Thyroid gland (tissue), 4 donors: ENCODE measurements at regions not wholly inside any gene's neighbourhood (a gene's known extent, or its start where the extent isn't known, plus 50 kb on each side); places are given as distances from the start of the nearest gene placed in this dataset.

Source experiments
- POLR2A ChIP-seq, 2 donors: fragments of 450-650 bp; IDR thresholded peaks; one replicate each; pipeline ENCODE4 v1.6.1; 2017; ENCODE audit warnings: antibody characterized with exemption in 2 of 2, mild to moderate bottlenecking in 2 of 2, moderate library complexity in 1 of 2
- TF ChIP-seq, protein P1 (sequence below), 6 experiments: fragments of 200-600 bp in 3 of 6; fragments of 450-650 bp in 3 of 6; sonication (generic) in 3 of 6; IDR thresholded peaks; one replicate each; pipeline ENCODE4 v1.5.1; 2016 to 2019; ENCODE audit warnings: antibody characterized with exemption in 6 of 6, mild to moderate bottlenecking in 2 of 6, inconsistent platforms in 1 of 6, moderate library complexity in 1 of 6

DNA sequence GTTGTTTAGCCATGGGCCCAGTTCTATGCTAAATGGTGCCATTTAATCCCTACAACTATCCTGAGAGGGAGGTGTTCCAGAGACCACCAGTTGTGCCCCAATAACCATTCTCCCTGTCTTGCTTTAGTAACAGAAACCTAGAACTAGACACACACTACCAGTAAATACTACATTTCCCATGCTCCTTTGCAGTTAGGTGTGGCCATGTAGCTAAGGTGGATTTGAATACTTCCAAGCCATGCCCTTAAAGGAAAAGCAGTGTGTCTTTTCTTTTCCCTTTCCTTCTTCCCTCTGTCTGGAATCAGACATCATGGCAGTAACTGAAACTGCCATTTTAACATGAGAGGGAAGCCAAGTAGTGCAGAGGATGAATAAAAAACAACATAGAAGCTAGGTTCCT is 90.9 kb upstream of the TMEM33 start:
- TF ChIP-seq, protein P1, sequence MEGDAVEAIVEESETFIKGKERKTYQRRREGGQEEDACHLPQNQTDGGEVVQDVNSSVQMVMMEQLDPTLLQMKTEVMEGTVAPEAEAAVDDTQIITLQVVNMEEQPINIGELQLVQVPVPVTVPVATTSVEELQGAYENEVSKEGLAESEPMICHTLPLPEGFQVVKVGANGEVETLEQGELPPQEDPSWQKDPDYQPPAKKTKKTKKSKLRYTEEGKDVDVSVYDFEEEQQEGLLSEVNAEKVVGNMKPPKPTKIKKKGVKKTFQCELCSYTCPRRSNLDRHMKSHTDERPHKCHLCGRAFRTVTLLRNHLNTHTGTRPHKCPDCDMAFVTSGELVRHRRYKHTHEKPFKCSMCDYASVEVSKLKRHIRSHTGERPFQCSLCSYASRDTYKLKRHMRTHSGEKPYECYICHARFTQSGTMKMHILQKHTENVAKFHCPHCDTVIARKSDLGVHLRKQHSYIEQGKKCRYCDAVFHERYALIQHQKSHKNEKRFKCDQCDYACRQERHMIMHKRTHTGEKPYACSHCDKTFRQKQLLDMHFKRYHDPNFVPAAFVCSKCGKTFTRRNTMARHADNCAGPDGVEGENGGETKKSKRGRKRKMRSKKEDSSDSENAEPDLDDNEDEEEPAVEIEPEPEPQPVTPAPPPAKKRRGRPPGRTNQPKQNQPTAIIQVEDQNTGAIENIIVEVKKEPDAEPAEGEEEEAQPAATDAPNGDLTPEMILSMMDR (IDR thresholded peaks at IDR 0.05), result no peak
- no peak for TF ChIP-seq POLR2A (IDR thresholded peaks at IDR 0.05)
